ENCODE measurements at regions not wholly inside any gene's neighbourhood (a gene's known extent, or its start where the extent isn't known, plus 50 kb on each side); places are given as distances from the start of the nearest gene placed in this dataset.

- H3K36me3 Mint-ChIP-seq (ENCODE audit: insufficient read depth) = no peaks in the 10 kb centered on the region
- TF ChIP-seq, protein P1, sequence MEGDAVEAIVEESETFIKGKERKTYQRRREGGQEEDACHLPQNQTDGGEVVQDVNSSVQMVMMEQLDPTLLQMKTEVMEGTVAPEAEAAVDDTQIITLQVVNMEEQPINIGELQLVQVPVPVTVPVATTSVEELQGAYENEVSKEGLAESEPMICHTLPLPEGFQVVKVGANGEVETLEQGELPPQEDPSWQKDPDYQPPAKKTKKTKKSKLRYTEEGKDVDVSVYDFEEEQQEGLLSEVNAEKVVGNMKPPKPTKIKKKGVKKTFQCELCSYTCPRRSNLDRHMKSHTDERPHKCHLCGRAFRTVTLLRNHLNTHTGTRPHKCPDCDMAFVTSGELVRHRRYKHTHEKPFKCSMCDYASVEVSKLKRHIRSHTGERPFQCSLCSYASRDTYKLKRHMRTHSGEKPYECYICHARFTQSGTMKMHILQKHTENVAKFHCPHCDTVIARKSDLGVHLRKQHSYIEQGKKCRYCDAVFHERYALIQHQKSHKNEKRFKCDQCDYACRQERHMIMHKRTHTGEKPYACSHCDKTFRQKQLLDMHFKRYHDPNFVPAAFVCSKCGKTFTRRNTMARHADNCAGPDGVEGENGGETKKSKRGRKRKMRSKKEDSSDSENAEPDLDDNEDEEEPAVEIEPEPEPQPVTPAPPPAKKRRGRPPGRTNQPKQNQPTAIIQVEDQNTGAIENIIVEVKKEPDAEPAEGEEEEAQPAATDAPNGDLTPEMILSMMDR (IDR thresholded peaks at IDR 0.05; ENCODE audit: unreplicated experiment) = no peak
- H3K27ac Mint-ChIP-seq = no peak overlapping the region
- peaks cover 29% of the 10 kb centered on the region for H3K27me3 Mint-ChIP-seq
- DNase-seq (ENCODE audit: low spot score, unreplicated experiment) = no peak
- H3K4me3 Mint-ChIP-seq (ENCODE audit: low read depth) = no peak overlapping the region
- H3K9me3 Mint-ChIP-seq (ENCODE audit: low read depth) = no peaks in the 10 kb centered on the region
- H3K4me1 Mint-ChIP-seq (ENCODE audit: low read depth) = no peaks in the 10 kb centered on the region
These were observed 120.9 kb upstream of the SFSWAP start for GRCh38 chr12:131589966-131590365.

DNA sequence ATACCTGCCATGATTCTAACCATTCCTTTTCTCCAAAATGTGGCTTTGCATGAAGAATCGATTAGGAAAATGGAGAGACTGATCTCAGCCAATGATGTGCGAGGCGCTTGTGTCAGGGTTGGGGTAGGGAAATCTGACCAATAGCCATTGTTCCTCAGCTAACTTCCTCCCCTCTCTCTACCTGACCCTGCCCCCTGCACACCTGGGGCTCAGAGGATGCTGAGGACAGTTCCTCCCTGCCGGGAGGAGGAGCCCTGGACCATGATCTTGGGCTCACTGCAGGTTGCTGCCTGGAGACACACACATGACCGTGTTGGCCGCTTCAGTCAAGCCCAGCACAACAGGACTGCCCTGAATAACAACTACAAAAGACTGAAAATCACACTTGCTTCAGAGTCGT lies 119.8 kb upstream of the SFSWAP start:
- Mint-ChIP-seq H3K4me3 (ENCODE audit: low read depth) (no peak overlapping the region), H3K36me3 (ENCODE audit: insufficient read depth) (no peaks in the 10 kb centered on the region), H3K4me1 (ENCODE audit: low read depth) (no peaks in the 10 kb centered on the region), H3K27me3 (peaks cover 25% of the 10 kb centered on the region), H3K27ac (no peak overlapping the region), H3K9me3 (ENCODE audit: low read depth) (no peaks in the 10 kb centered on the region)
- TF ChIP-seq, protein P1 (IDR thresholded peaks at IDR 0.05; ENCODE audit: unreplicated experiment) = no peak
- DNase-seq (ENCODE audit: low spot score, unreplicated experiment) = no peak

DNA sequence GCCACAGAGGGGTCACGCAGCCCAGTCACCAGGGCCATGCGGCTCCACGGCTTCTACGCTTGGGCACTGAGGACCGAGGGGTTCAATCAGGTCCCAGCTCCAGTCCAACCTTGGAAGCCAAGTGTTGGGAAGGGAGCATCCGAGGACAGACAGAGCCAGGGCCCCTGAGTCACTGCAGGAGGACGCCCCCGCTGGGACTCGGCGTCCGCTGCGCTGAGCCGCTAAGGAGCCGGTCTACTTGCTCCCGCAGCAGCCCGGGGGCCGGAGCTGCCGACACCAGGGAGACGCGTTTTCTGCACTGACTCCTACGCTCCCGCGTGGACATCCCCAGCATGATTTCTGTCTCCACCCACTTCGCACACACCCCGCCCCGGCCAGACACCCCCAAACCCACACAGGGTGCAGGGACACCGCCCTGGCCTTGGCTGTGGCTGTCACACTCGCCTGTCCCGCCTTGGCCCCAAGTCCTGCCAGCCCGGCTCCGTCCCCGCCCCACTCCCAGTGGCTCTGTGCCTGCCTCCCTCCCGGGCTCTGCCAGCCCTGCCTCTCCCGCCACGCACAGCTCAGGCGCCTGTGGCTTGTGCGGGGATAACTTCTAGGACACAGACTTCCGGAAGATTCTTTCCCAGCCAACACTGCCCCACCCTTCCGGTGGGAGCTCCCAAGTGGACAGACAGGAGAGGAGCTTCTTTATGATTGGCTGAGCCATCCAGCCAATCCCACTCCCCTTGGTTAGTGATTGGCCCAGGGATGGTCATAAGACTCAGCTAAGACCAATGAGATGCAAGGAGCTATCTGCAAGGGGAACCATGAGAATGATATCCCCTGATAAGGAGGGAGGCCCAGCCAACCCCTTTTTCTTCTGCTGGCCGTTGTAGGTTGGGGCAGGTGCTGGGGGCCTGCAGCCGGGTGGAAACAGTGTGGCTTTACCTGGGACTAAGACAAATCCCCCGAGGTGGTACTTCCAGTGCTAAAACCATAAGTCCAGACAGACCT lies 118.9 kb upstream of the SFSWAP start:
- Mint-ChIP-seq H3K4me3 (ENCODE audit: low read depth) (no peak overlapping the region), H3K27me3 (peaks cover 25% of the 10 kb centered on the region), H3K36me3 (ENCODE audit: insufficient read depth) (no peaks in the 10 kb centered on the region), H3K4me1 (ENCODE audit: low read depth) (no peaks in the 10 kb centered on the region), H3K27ac (no peak overlapping the region), H3K9me3 (ENCODE audit: low read depth) (no peaks in the 10 kb centered on the region)
- TF ChIP-seq, protein P1 (IDR thresholded peaks at IDR 0.05; ENCODE audit: unreplicated experiment) = no peak
- no peak for DNase-seq (ENCODE audit: low spot score, unreplicated experiment)

DNA sequence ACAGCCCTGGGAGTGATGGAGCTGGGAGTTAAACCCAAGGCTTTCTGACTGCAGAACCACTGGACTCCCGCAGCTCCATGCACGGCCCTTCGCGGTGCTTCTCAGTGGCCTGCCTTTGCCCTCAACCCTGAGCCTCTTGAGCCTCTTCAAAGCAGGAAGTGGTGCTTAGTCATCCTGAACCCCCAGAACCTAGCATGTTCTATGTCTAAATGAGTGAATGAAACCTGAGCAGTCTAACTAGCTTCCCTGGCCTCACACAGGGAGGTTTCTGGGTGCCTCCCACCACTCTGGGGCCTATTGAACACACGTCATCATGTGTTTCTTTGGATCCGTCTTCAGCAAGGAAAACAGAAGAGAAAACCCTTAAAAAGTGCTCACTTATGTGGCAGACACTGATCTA lies 117.9 kb upstream of the SFSWAP start:
- no peak overlapping the region for H3K4me3 Mint-ChIP-seq (ENCODE audit: low read depth)
- TF ChIP-seq, protein P1 (IDR thresholded peaks at IDR 0.05; ENCODE audit: unreplicated experiment) = no peak
- H3K36me3 Mint-ChIP-seq (ENCODE audit: insufficient read depth) = no peaks in the 10 kb centered on the region
- no peaks in the 10 kb centered on the region for H3K9me3 Mint-ChIP-seq (ENCODE audit: low read depth)
- peaks cover 25% of the 10 kb centered on the region for H3K27me3 Mint-ChIP-seq
- no peak for DNase-seq (ENCODE audit: low spot score, unreplicated experiment)
- no peaks in the 10 kb centered on the region for H3K4me1 Mint-ChIP-seq (ENCODE audit: low read depth)
- H3K27ac Mint-ChIP-seq = no peak overlapping the region

DNA sequence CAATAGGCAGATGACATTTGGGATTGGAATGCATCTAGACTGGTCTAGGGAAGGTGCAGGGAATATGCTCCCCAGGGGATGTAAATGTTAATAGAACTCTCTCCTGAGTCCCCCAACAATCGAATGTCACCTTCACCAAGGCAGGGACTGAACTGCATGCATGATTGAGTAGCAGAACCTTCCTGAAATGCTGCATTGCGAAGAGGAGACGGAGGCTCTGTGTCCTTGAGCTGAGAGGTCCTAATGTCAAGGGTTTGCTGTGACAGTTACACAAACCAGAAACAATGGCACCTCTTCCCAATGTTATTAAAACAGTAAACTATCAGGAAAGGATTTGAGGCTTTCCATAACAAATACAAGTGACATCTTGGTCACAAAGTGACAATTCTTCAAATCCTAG lies 117.5 kb upstream of the SFSWAP start:
- DNase-seq (ENCODE audit: low spot score, unreplicated experiment) = no peak
- Mint-ChIP-seq H3K4me1 (ENCODE audit: low read depth) (no peaks in the 10 kb centered on the region), H3K27ac (no peak overlapping the region), H3K9me3 (ENCODE audit: low read depth) (no peaks in the 10 kb centered on the region), H3K27me3 (peaks cover 25% of the 10 kb centered on the region), H3K36me3 (ENCODE audit: insufficient read depth) (no peaks in the 10 kb centered on the region), H3K4me3 (ENCODE audit: low read depth) (no peak overlapping the region)
- TF ChIP-seq, protein P1 (IDR thresholded peaks at IDR 0.05; ENCODE audit: unreplicated experiment) = no peak
